ENCODE measurements at regions not wholly inside any gene's neighbourhood (a gene's known extent, or its start where the extent isn't known, plus 50 kb on each side); places are given as distances from the start of the nearest gene placed in this dataset.

GRCh38 chr4:115353370-115353769 lies 239.9 kb upstream of the NDST4 start:
- TF ChIP-seq CTCF (conservative IDR thresholded peaks at IDR 0.05) (no peak), ZFX (IDR thresholded peaks at IDR 0.05) (no peak)

Data from C4-2B (cell line).